DND-41 (cell line): ENCODE measurements at regions not wholly inside any gene's neighbourhood (a gene's known extent, or its start where the extent isn't known, plus 50 kb on each side); places are given as distances from the start of the nearest gene placed in this dataset.

Experiments
- CTCF ChIP-seq: IDR thresholded peaks from 2 replicates; pipeline ENCODE4 v1.5.1; 2012; ENCODE audit warnings: borderline replicate concordance, low read length, moderate library complexity, mild to moderate bottlenecking; ENCODE audit not compliant: poor library complexity, severe bottlenecking; ENCODE audit errors: extremely low read depth
- EZH2 ChIP-seq: IDR thresholded peaks from 3 replicates; pipeline ENCODE4 v1.6.1; 2012; ENCODE audit warnings: borderline replicate concordance, low read depth, mild to moderate bottlenecking, moderate library complexity, low read length, inconsistent platforms; ENCODE audit not compliant: severe bottlenecking

- TF ChIP-seq CTCF (no peak), EZH2 (no peak)
Observed at GRCh38 chr2:2738276-2738675, 407.2 kb upstream of the MYT1L start.
